GM08714 (cell line): ENCODE measurements at regions not wholly inside any gene's neighbourhood (a gene's known extent, or its start where the extent isn't known, plus 50 kb on each side); places are given as distances from the start of the nearest gene placed in this dataset.
"Not testable (repeated sequence)": the region's sequence is repeated elsewhere in the genome, so short reads cannot be mapped to it uniquely, and the experiment has no call there.

Experiments
- H3K4me3 ChIP-seq: fragments of 200-500 bp; sonication (Bioruptor generic); 2 replicates; pipeline ENCODE4 v1.5.1; 2014; ENCODE audit warnings: mild to moderate bottlenecking, low read length, inconsistent platforms
- ZNF274 ChIP-seq: IDR thresholded peaks from 2 replicates; pipeline ENCODE4 v1.6.1; 2012; ENCODE audit warnings: mild to moderate bottlenecking, low read depth, low read length

DNA sequence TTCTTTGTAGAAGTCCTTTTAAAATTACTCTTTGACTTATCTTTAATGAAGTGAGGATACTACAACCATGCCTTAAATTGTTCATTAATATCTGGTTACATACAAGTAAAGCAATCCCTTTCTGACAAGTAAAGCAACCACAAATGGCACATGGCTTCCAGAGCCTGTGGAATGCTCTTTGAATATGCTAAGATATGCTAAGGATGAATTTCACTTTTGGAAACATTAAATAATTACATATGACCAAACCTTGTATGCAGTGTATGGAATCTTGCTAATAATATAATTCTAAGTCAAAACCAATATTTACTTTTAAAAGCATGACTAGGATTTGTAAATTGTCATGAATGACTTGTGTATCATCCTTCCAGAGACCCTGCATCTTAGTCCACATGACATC, 1711.2 kb upstream of the CELF4 start:
- no peak for TF ChIP-seq ZNF274
- H3K4me3 ChIP-seq: no peak overlapping the region

DNA sequence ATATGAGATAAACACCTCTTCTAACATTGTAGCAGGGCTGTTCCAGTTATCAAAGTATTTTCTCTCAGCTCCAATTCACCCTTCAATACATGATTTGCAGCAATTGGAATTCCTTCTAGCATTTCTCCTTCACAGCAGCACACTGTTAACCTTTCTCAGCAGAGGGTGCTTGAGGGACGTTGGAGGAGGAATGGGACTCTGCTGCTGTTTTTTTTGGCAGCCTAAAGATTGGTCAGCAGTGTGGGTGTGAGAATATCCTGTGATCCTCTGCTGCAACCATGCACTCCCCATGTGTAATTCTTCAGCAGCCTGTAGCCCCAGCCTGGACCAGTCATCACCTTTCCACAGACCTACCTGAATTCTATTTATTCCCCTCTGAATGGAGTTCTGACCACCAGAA, 1708.9 kb upstream of the CELF4 start:
- no peak overlapping the region for H3K4me3 ChIP-seq
- no peak for TF ChIP-seq ZNF274

DNA sequence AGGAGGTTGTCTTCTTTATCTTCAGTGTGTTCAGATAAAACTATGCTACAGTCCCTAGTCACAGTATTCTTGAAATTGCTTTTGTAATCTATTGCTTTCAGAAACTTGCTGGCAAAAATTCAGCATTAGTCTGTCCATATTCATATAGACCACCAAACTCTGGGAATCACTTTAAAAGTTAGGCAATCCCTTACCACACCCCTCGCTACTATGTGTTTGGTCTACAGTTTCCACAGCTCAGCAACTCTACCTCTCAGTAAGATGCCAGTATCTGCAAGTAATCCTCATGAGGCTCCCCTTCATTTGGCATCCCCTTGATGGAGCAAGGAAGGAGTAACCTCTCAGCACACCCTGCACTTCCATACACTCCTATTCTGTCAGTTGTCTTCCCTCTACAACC, 1706.6 kb upstream of the CELF4 start:
- H3K4me3 ChIP-seq: no peak overlapping the region
- TF ChIP-seq ZNF274: no peak

DNA sequence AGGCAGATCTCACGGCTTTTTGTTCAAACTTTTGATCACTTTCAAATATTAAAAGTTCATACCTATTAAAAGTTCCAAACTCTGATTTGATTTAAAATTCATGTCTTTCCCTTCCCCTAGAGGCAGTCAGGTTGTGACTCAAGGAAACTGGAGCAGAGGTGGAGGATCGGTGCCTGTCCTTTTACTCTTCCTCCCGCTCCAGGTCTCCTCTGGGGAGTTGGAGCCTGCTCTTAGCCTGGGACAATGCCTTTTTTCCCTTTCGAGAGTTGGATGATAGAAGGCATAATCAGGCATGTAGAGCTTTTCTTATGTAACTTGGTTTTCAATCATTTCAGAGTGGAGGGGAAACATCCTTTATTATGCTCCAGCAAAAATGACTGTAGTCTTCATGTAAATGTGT, 1706.1 kb upstream of the CELF4 start:
- H3K4me3 ChIP-seq: no peak overlapping the region
- no peak for TF ChIP-seq ZNF274

DNA sequence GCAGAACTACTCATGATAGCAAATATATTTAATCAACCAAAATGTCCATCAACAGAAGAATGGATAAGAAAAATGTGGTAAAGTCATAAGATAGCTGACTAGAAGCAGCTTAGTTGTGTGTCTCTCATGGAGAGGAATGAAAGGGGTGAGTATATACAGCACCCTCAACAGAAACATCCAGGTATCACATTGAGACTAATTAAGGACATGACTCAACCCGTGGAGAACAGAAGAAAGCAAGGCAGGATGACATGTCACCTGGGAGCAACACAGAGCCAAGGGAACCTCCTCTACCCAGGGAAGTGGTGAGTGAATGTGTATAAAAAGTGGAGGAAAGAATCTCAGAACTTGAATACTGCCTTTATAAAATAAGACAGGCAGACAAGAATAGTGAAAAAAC, 1695.0 kb upstream of the CELF4 start:
- no peak overlapping the region for H3K4me3 ChIP-seq
- no peak for TF ChIP-seq ZNF274

DNA sequence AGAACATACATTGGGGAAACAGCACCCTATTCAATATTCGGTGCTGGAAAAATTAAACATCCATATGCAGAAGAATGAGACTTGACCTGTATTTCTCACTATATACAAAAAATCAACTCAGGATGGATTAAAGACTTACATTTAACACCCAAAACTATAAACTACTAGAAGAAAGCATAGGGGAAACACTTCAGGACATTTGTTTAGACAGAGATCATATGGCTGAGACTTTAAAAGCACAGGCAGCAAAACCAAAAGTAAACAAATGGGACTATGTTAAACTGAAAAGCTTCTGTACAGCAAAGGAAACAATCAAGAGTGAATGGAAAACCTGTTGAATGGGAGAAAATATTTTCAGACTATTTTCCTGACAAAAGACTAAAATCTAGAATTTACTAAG, 1694.1 kb upstream of the CELF4 start:
- no peak overlapping the region for H3K4me3 ChIP-seq
- no peak for TF ChIP-seq ZNF274

DNA sequence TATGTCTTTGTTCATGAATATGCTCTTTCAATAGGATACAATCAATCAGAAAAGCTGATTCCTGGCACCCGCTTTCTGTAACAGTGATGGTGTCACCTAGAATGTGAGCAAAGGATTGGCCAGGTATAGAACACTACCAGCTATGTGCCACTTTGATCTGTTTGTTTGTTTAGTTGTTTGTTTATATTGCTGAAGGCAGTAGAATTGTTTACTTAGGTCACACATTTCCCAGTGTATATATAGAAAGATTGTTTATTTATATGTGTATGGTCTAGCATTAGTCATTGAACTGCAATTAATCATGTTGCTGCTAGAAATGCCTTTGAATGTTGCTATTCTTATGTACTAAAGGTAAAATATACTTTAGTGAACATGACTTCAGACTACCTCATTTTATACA, 1678.6 kb upstream of the CELF4 start:
- no peak for TF ChIP-seq ZNF274
- H3K4me3 ChIP-seq: no peak overlapping the region

DNA sequence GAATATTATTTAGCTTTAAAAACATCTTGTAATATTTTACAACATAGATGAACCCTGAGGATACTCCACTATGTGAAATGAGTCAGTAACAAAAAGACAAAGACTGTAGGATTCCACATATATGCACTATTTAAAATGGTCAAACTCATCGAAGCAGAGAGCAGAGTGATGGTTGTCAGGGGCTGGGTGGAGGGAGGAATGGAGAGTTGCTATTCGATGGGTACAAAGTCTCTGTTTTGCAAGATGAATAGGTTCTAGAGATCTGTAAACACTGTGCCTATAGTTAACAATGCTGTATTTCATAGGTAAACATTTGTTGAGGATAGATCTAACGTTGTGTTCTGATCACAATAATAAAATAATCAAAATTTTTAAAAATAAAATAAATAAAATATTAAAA, 1675.9 kb upstream of the CELF4 start:
- no peak for TF ChIP-seq ZNF274
- no peak overlapping the region for H3K4me3 ChIP-seq

DNA sequence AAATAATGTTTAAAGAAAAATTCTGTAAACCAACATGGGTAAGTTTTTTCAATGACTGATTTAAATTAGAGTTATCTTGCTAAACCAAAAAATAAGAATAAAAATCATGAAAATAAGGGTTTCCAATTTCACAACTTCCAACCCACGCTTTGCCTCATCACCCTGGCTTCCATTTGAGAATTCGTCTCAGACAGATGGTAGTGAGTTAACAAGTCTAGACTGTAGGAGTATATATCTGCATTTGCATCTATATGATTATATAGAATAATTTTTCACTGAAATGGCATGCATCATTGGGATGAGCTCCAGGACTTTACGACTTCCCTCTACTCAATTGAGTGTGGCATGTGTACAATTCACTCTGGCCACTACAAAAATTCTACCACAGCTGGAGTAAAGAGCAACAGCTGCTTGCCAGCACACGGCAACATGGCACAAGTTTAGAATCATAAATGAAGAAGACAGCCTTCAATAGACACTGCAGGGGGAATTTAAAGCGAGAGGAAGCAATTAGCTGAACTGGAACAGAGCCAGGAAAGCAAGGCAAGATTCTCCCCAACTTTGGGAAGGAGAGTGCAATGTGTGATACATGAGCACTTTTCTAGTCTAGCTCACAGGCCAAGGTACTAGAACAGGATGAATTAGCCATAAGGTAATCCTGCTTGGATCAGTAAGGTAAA, 1673.5 kb upstream of the CELF4 start:
- no peak for TF ChIP-seq ZNF274
- H3K4me3 ChIP-seq: no peak overlapping the region

DNA sequence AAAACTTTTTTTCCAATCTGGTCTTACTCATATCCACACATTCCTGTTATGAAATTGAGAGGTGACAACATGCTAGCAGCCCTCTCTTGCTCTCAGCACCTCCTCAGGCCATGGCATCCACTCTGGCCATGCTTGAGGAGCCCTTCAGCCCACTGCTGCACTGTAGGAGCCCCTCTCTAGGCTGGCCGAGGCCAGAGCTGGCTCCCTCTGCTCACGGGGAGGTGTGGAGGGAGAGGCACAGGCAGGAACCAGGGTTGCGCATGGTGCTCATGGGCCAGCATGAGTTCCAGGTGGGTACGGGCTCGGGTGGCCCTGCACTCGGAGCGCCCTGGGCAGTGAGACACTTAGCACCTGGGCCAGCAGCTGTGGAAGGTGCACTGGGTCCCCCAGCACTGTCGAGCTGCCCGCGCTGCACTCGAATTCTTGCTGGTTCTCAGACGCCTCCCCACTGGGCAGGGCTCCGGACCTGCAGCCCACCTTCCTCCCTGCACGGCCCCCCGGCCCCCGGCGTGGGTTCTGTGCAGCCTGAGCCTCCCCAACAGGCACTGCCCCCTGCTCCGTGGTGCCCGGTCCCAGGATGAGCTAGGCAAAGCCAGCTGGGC, 1669.6 kb upstream of the CELF4 start:
- H3K4me3 ChIP-seq: no peak overlapping the region
- TF ChIP-seq ZNF274: no peak

DNA sequence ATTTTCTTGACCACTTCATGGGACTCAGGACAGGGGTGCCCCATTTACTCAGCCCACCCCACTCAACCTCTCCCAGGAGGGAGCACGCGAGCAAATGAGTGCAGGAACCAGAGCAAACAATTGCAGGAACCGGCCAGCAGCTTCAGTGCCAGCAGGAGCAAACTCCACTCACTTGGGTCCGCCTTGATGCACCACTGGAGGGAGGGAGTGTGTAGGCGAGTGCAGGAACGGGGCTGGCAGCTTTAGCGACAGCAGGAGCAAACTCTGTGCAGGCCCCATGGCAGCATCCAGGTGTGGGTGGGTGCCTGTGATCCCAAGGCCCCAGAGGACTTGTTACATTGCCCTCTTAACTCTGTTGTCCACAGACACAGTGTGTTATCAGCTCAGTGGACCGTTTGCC, 1667.3 kb upstream of the CELF4 start:
- no peak overlapping the region for H3K4me3 ChIP-seq
- no peak for TF ChIP-seq ZNF274

DNA sequence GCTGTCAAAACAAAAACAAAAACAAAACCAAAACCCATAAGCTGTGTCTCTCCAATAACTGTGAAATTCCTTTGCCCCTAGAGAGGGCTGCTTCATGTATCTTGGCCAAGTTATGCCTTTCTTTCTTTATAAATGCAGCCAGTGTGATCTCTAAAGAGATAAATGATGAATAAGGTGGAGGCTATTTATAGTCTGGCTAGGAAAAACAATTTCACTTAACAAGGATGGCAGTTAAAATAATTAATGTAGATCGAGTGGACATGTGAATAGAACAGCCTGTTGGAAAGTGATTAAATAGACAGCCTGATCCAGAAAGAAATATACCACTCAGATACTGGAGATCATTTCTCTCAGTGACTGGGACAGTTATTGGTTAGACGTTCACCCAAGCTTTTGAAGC, 1666.9 kb upstream of the CELF4 start:
- no peak overlapping the region for H3K4me3 ChIP-seq
- no peak for TF ChIP-seq ZNF274

DNA sequence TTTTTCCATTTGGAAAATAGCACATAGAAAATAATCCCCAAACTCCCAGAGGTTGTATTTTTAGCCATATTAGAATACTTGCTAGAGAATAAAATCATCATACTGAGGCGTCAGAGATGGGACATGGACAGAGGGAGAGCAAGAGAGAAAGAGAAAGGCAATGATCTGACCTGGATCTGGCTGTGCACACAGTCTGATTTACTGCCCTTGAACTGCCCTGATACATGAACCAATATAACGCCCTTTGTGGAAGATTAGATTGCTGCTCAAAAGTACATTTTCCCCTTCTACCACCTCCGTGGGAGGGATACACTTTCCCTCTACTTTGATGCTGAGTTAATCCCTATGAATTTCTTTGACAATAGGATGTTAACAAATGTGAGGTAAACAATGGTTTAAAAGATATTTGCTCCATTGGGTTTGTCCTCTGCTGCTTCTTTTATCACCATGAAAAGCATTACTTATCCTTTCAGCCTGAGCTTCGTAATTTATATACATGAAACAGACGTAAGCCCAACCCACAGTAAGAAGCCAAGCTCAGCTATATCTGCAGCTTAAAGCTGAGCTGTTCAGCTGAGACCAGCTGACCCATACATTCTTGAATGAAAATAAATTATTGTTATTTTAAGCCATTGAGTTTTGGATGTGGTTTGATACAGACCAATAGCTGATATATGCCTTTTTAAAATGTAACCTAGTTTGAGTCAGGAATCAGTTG, 1664.6 kb upstream of the CELF4 start:
- H3K4me3 ChIP-seq: no peak overlapping the region
- no peak for TF ChIP-seq ZNF274

DNA sequence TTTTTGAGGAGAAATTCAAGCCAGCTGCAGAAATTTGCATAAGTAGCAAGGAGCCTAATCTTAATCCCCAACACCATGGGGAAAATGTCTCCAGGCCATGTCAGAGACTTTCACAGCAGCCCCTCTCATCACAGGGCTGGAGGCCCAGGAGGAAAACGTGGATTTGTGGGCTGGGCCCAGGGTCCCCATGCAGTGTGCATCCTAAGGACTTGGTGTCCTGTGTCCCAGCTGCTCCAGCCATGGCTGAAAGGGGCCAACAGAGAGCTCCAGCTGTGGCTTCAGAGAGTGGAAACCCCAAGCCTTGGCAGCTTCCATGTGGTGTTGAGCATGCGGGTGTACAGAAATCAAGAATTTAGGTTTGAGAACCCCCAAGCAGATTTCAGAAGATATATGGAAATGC, 1662.2 kb upstream of the CELF4 start:
- not testable (repeated sequence) for H3K4me3 ChIP-seq

DNA sequence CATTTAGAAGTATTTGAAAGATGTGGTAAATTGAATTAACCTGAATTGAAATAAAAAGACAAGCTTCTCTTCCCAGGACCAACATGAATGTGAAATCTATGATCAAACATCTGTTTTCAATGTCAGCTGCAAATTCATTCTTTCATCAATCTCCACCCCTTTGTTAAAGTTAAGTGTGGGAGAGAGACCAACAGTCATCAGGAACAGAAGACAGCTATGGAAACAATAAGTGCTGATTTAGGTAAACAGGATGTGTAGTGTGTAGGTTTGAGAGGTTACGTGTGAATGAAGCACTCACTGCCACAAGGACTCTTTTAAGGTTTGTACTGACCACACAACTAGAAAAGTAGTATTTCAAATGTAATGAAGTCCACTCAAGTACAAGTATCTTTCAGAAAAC, 1659.8 kb upstream of the CELF4 start:
- no peak overlapping the region for H3K4me3 ChIP-seq
- no peak for TF ChIP-seq ZNF274
